Effector memory CD8-positive, alpha-beta T cell (primary cell): ENCODE measurements at regions not wholly inside any gene's neighbourhood (a gene's known extent, or its start where the extent isn't known, plus 50 kb on each side); places are given as distances from the start of the nearest gene placed in this dataset.

ENCODE experiments used
- ATAC-seq: fragments of 150-1000 bp; cut with Tn5 transposase; replicated peaks from 2 replicates; pipeline ENCODE4 v1.10.0; 2021; ENCODE audit warnings: mild to moderate bottlenecking, moderate library complexity
- DNase-seq, 3 experiments: peaks; one replicate each; pipeline ENCODE4 v3.0.0; 2021
- H3K27ac Mint-ChIP-seq, 2 donors: one replicate each; pipeline ENCODE4 v1.8.0; 2022; ENCODE audit warnings: mild to moderate bottlenecking in 2 of 2, mixed read lengths in 2 of 2, moderate library complexity in 2 of 2
- H3K27me3 Mint-ChIP-seq, 2 donors: one replicate each; pipeline ENCODE4 v1.8.0; 2022; ENCODE audit warnings: mixed read lengths in 2 of 2
- H3K36me3 Mint-ChIP-seq: one replicate; pipeline ENCODE4 v1.8.0; 2022; ENCODE audit warnings: mild to moderate bottlenecking, moderate library complexity, mixed read lengths; ENCODE audit not compliant: insufficient read depth
- H3K4me1 Mint-ChIP-seq, 2 donors: one replicate each; pipeline ENCODE4 v1.8.0; 2022; ENCODE audit warnings: low read depth in 2 of 2, mixed read lengths in 2 of 2
- H3K4me3 Mint-ChIP-seq, 2 donors: one replicate each; pipeline ENCODE4 v1.8.0; 2022; ENCODE audit warnings: mild to moderate bottlenecking in 2 of 2, mixed read lengths in 2 of 2, moderate library complexity in 2 of 2
- H3K9me3 Mint-ChIP-seq, 2 donors: one replicate each; pipeline ENCODE4 v1.8.0; 2022; ENCODE audit warnings: mixed read lengths in 2 of 2

DNA sequence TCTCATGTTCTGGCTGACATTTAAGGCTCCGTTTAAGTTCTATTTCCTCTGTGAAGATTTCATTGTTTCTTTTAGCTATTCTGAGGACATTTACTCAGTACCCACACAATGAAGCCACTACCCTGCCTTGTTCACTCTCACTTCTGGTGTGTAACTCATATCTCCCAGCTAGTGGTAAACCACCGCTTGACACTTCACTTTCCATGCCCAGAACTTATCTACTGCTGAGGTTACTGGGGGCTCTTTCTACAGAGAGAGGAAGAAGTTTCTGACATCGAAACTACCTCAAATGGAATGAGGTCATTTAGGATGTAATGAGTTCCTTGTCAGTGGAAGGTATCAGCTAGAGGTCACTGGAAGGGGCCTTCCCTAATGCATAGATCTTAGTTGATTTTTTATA, 501.5 kb downstream of the DMAC1 start:
- H3K27me3 Mint-ChIP-seq: peaks cover 11 to 12% of the 10 kb centered on the region in 2 donors
- peaks cover 0 to 6% of the 10 kb centered on the region in 2 donors for H3K9me3 Mint-ChIP-seq
- no peaks in the 10 kb centered on the region for H3K4me1 Mint-ChIP-seq
- ATAC-seq (peak; percentile 36), DNase-seq (no peak)
- no peaks in the 10 kb centered on the region for H3K36me3 Mint-ChIP-seq
- H3K27ac Mint-ChIP-seq: no peak overlapping the region
- H3K4me3 Mint-ChIP-seq: no peak overlapping the region

DNA sequence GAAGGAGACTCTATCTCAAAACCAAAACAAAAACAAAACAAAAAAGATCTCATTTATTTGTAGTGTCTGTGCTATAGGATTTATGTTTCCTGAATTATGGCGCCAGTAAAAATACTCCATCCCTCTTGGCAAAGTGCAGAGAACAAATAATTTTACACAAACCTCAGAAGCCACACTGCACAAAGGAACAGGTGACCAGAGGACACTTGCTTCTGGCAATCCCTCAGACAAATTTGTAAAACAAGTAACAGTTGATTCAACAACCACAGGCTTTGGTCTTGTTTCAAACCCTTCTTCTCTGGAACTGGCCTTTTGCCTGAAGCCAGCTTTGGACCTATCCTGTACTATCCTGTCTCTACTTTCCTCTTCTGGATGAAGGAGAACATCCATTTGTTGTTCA, 502.1 kb downstream of the DMAC1 start:
- ATAC-seq: no peak
- Mint-ChIP-seq H3K9me3 (peaks cover 0 to 6% of the 10 kb centered on the region in 2 donors), H3K27me3 (peaks cover 8 to 12% of the 10 kb centered on the region in 2 donors), H3K4me3 (no peak overlapping the region), H3K36me3 (no peaks in the 10 kb centered on the region), H3K27ac (no peak overlapping the region), H3K4me1 (no peaks in the 10 kb centered on the region)
- DNase-seq: no peak

DNA sequence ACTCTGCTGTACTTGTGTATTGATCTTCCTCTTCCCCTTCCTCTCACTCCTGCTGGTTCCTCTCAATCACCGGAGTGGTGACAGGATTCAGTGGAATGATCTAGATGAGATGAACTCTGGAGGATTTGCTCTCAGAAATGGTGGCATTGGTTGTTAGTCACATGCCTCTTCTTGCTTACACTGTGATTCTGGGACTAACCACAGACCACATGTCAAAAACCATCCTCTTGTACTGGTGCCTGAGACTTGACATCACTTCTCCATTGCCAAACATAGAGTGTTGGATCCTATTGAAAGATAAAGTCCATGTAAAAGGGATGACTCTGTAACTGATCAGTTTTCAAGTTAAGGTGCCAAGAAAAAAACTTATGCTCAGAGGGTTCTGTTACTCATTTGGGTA, 506.5 kb downstream of the DMAC1 start:
- peaks cover 0 to 4% of the 10 kb centered on the region in 2 donors for H3K9me3 Mint-ChIP-seq
- H3K4me3 Mint-ChIP-seq: no peak overlapping the region
- peaks cover 4 to 20% of the 10 kb centered on the region in 2 donors for H3K27me3 Mint-ChIP-seq
- ATAC-seq: no peak
- H3K4me1 Mint-ChIP-seq: no peaks in the 10 kb centered on the region
- H3K36me3 Mint-ChIP-seq: no peaks in the 10 kb centered on the region
- DNase-seq: no peak
- H3K27ac Mint-ChIP-seq: no peak overlapping the region

DNA sequence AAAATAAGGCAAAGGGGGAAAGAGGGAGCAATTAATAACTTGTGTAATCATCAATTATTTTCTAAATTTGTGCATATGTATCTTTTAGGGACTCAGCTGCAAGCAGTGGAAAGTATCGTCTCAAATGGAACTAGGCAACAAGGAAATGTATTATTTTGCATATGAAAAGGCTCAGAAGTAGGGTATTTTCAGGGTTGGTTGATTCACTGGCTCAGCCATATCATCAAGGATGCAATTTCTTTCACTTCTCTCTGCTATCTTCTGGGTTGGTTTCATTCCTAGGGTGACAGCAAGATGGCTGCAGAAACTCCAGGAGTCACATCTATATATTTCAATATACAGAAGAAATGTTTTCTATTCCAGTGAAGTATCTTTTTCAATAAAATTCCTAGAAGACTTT, 509.8 kb downstream of the DMAC1 start:
- Mint-ChIP-seq H3K36me3 (no peaks in the 10 kb centered on the region), H3K27me3 (peaks cover 6 to 30% of the 10 kb centered on the region in 2 donors), H3K4me3 (no peak overlapping the region), H3K9me3 (no peaks in the 10 kb centered on the region), H3K27ac (no peak overlapping the region), H3K4me1 (no peaks in the 10 kb centered on the region)
- ATAC-seq (no peak), DNase-seq (no peak)

DNA sequence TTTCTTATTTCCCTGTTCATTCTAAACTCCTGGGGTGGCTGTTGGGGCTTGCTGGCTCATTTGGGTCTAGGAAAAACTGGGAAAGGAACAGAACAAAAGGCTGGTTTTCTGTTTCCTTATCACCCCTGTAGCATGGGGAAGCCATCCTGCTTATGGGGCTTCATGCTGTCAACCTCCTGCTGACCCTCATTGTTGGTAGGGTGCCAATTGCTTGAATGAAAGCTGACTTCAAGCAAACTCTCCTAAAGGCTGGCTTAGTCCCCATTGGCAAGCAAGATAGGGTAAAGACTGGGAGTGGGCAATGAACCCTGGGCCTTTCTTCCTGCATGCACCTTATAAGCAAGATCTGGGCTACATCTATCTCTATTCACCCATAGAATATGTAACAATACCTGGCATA, 511.6 kb downstream of the DMAC1 start:
- Mint-ChIP-seq H3K4me3 (no peak overlapping the region), H3K36me3 (no peaks in the 10 kb centered on the region), H3K27me3 (peaks cover 6 to 30% of the 10 kb centered on the region in 2 donors), H3K4me1 (no peaks in the 10 kb centered on the region), H3K27ac (no peak overlapping the region), H3K9me3 (no peaks in the 10 kb centered on the region)
- DNase-seq (no peak), ATAC-seq (no peak)

DNA sequence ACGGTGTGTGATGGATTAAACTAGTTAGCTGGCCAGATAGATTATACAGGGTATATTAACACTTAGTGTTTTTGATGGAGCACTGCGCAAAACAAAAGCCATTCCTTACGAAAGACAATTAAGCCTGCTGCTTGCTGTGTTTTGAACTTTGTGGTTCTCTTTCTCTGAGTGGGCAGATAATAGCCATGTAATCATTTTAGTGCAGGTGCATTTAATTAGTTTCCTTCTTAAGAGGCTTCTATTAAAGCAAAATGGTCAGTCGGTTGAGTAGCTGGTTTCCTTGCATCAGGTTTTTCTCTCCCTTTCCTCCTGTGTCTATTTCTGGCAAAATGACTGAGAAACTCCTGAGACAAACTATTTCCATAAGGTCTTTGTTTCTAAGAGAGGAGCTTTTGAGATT, 512.5 kb downstream of the DMAC1 start:
- no peaks in the 10 kb centered on the region for H3K36me3 Mint-ChIP-seq
- peaks cover 6 to 37% of the 10 kb centered on the region in 2 donors for H3K27me3 Mint-ChIP-seq
- no peaks in the 10 kb centered on the region for H3K9me3 Mint-ChIP-seq
- no peak overlapping the region for H3K4me3 Mint-ChIP-seq
- no peak for ATAC-seq
- no peaks in the 10 kb centered on the region for H3K4me1 Mint-ChIP-seq
- no peak overlapping the region for H3K27ac Mint-ChIP-seq
- DNase-seq: no peak

DNA sequence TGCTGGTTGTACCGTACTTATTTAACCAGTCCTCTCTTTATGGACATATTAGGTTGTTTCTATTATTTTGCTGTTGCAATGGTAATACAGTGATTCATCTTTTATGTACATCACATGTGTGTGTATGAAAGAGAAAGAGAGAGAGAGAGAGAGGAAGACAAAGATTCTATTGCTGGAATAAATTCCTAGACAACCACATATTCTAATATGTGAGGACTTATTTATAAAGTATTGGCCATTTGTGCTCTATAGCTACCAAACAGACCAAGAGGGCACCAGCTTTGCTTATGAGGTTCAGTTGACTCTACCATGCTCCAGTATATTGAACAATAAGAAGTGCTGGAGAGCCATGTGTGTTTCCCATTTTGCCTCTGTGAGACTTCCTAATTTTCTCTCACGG, 513.5 kb downstream of the DMAC1 start:
- no peak overlapping the region for H3K27ac Mint-ChIP-seq
- ATAC-seq: no peak
- peaks cover 6 to 47% of the 10 kb centered on the region in 2 donors for H3K27me3 Mint-ChIP-seq
- no peak overlapping the region for H3K4me3 Mint-ChIP-seq
- H3K9me3 Mint-ChIP-seq: peaks cover 0 to 6% of the 10 kb centered on the region in 2 donors
- H3K36me3 Mint-ChIP-seq: no peaks in the 10 kb centered on the region
- no peaks in the 10 kb centered on the region for H3K4me1 Mint-ChIP-seq
- DNase-seq: no peak

DNA sequence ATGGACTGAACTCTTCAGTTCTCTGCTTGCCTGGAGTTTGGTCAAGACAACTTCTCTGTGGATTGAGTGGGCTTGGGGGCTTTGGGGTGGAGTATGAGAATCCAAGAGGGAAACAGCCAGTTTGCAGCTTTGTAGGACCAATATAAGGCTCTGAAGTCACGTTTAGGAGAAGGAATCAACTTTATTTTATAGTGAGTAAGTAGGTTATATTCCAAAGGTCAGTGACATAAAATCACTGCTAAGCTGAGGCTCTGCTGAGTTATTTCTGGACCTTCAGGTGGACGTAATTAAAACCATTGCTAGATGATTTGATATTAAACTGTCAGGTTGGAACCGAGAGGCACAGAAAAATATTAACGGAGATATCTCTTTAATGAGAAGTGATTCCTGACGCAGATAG, 514.4 kb downstream of the DMAC1 start:
- Mint-ChIP-seq H3K36me3 (no peaks in the 10 kb centered on the region), H3K27me3 (peaks cover 11 to 50% of the 10 kb centered on the region in 2 donors), H3K9me3 (peaks cover 2 to 14% of the 10 kb centered on the region in 2 donors), H3K27ac (no peak overlapping the region), H3K4me1 (no peaks in the 10 kb centered on the region), H3K4me3 (no peak overlapping the region)
- ATAC-seq (no peak), DNase-seq (no peak)

DNA sequence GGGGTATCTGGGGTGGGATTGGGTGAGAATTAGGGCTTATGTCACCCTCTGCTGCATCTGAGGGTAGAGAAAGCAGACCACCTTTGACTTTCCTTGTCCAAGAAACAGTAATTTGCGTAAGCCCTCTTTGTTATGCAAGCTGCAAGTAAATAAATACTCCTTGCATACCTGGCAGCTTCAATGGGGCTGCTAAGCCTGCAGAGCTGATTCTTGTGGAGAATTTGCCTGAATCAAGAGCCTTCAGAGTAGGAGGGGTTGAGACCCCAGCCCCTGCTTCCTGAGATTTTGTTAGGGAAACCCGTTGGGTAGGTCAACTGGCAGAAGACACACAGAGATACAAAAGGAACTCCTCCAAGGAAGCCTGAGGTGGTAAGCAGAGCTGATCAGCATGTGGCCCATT, 515.1 kb downstream of the DMAC1 start:
- Mint-ChIP-seq H3K27ac (no peak overlapping the region), H3K9me3 (peaks cover 2 to 14% of the 10 kb centered on the region in 2 donors), H3K4me3 (no peak overlapping the region), H3K4me1 (no peaks in the 10 kb centered on the region), H3K27me3 (peaks cover 11 to 50% of the 10 kb centered on the region in 2 donors), H3K36me3 (no peaks in the 10 kb centered on the region)
- ATAC-seq (no peak), DNase-seq (no peak)

DNA sequence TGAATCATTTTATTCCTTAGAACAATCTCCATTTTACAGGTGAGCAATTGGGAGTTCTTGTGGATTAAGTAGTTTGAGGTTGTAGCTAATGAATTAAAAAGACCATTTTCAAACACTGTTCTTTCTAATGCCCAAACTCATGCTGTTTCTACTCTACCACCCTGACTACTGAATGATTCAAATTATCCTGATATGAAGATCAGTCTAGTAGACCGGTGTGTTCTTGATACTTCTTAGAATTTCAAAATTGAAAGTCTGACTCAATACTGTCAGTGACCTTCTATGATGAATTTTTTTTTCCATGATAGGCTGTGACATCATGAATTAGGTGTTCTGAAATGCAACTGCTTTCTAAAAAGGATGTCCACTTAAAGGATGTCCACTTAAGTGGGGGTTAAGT, 515.5 kb downstream of the DMAC1 start:
- no peak overlapping the region for H3K4me3 Mint-ChIP-seq
- no peak for DNase-seq
- no peaks in the 10 kb centered on the region for H3K36me3 Mint-ChIP-seq
- no peak overlapping the region for H3K27ac Mint-ChIP-seq
- no peaks in the 10 kb centered on the region for H3K4me1 Mint-ChIP-seq
- no peak for ATAC-seq
- H3K9me3 Mint-ChIP-seq: peaks cover 3 to 14% of the 10 kb centered on the region in 2 donors
- H3K27me3 Mint-ChIP-seq: peaks cover 11 to 50% of the 10 kb centered on the region in 2 donors

DNA sequence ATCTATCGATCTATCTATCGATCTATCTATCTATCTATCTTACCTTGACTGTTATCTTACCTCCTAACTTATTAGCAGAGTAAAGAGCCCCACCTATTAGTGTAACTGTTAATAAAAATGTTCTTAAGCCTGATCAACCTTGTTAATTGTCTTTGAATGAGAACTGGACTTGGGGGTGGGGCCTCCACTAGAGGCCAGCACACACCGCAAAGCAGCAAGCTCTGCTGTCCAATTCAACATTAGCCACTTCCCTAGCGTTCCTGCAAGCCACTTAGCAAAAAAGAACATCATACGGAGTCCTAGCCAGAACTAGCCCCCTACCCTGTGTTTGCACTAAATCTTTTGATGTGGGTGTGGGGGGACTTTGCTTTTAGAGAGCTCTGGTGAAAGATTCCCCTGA, 515.8 kb downstream of the KDM4C start:
- Mint-ChIP-seq H3K27me3 (peaks cover 11 to 27% of the 10 kb centered on the region in 2 donors), H3K27ac (no peak overlapping the region), H3K36me3 (no peaks in the 10 kb centered on the region), H3K9me3 (no peaks in the 10 kb centered on the region), H3K4me3 (no peak overlapping the region), H3K4me1 (no peaks in the 10 kb centered on the region)
- DNase-seq (no peak), ATAC-seq (no peak)

DNA sequence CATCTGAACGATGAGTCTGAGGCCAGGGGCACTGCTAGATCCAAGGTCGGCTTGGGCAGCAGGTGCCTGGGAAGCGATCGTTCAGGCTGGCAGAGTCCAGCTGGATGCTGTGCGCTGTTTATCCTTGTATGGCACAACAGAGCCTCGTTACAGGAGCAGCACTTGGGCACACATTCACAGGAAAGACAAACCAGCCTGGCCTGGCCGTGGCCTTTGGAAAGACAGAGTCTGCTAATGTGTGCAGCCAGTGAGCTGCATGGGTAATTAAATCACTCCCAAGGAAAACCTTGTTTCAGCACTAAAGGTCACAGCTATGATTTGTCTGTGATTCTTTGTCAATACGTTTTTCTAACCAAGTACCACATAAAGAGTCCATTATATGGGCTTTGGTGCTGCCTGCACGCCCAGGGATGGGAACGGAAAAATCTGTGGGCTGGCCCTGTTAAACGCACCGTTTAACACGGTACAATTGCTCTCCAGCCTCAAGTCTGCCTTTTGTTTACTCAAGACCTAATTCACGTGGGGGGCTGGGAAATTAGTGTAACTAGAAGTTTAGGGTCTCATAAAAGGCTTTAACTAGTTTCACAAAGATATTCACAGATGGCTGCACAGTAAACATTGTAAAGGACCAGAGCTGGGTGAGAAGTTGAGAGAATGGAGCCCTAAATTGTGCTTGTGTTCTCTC, 509.3 kb downstream of the KDM4C start:
- H3K27ac Mint-ChIP-seq: no peak overlapping the region
- H3K9me3 Mint-ChIP-seq: no peaks in the 10 kb centered on the region
- DNase-seq (no peak), ATAC-seq (no peak)
- H3K4me3 Mint-ChIP-seq: no peak overlapping the region
- no peaks in the 10 kb centered on the region for H3K4me1 Mint-ChIP-seq
- H3K36me3 Mint-ChIP-seq: no peaks in the 10 kb centered on the region
- peaks cover 34 to 45% of the 10 kb centered on the region in 2 donors for H3K27me3 Mint-ChIP-seq

DNA sequence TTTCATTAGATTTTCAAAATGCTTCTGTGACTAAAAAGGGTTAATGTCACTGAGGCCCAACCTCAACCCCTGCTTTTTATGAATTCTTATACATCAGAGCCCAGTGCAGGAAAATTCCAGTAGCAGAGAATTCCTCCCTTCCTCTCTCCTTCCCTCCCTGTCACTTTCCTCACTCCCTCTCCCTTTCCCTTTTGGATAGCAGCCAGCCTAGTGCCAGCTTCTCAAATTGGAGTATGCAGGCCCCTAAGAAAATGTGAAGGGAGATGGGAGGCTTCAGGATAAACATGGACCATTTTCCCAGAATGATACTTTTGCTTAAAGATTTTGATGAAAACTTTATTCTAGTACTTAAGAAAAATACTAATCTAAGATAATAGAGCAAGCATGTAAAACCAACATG, 507.4 kb downstream of the KDM4C start:
- H3K4me1 Mint-ChIP-seq: no peaks in the 10 kb centered on the region
- DNase-seq: no peak
- no peaks in the 10 kb centered on the region for H3K9me3 Mint-ChIP-seq
- H3K27ac Mint-ChIP-seq: no peak overlapping the region
- no peak for ATAC-seq
- no peak overlapping the region for H3K4me3 Mint-ChIP-seq
- peaks cover 35 to 40% of the 10 kb centered on the region in 2 donors for H3K27me3 Mint-ChIP-seq
- no peaks in the 10 kb centered on the region for H3K36me3 Mint-ChIP-seq

DNA sequence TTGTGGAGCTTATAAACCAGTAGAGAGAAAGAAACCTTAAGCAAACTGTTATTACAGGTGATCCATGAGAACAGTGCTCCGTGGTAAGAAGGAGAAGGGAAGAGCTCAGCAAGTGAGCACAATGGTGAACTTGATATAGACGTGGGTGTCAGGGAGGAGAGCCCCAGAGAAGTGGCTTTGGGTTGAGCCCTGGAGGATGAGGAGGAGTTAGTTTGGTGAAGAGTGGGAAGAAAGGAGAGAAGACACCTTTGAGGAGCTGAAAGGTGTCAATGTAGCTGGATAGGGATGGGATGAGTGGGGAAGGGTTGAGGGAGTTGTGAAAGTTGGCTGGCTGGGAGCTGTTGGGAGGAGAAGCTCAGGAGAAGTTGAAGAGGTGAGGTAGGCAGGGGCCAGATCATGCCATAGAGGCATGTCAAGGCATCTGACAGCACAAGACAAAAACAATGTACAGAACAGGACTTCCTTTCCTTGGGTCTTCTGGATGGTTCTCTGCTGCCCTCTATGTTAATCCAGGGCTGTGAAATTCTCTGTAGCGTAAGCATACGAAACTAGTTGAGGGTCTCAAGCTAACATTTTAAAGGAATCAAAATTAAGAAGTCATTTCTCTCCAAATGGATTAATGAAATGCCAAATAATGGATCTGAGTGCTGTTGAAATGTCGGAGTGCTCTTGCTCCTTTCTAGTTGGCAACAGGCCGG, 501.9 kb downstream of the KDM4C start:
- Mint-ChIP-seq H3K9me3 (no peaks in the 10 kb centered on the region), H3K27me3 (peaks cover 27 to 29% of the 10 kb centered on the region in 2 donors), H3K4me1 (no peaks in the 10 kb centered on the region), H3K4me3 (no peak overlapping the region), H3K27ac (no peak overlapping the region), H3K36me3 (no peaks in the 10 kb centered on the region)
- ATAC-seq (no peak), DNase-seq (no peak)
